Right atrium auricular region (tissue), 2 donors: ENCODE measurements at regions not wholly inside any gene's neighbourhood (a gene's known extent, or its start where the extent isn't known, plus 50 kb on each side); places are given as distances from the start of the nearest gene placed in this dataset.

Experiments
- DNase-seq: peaks from one replicate; pipeline ENCODE4 v3.0.0-alpha.2; 2019; ENCODE audit warnings: low spot score
- H3K27ac ChIP-seq, 2 donors: fragments of 200-600 bp; sonication (generic); 1 replicate in 1 of 2; 2 replicates in 1 of 2; pipeline ENCODE4 v1.5.1; 2016 to 2019
- H3K27me3 ChIP-seq, 2 donors: fragments of 200-600 bp; sonication (generic); one replicate each; pipeline versions ENCODE4 v1.5.1 to v1.6.0; 2017 to 2019
- H3K36me3 ChIP-seq: fragments of 200-600 bp; sonication (generic); one replicate; pipeline ENCODE4 v1.5.1; 2016
- H3K4me1 ChIP-seq, 2 donors: fragments of 200-600 bp; sonication (generic); one replicate each; pipeline versions ENCODE4 v1.5.1 to v1.6.0; 2017 to 2019
- H3K4me3 ChIP-seq, 2 donors: fragments of 200-600 bp; sonication (generic); 1 replicate in 1 of 2; 2 replicates in 1 of 2; pipeline ENCODE4 v1.5.1; 2017 to 2019; ENCODE audit warnings: mild to moderate bottlenecking in 1 of 2, moderate library complexity in 1 of 2
- H3K9me3 ChIP-seq, 2 donors: fragments of 200-600 bp; sonication (generic); one replicate each; pipeline ENCODE4 v1.5.1; 2019
- CTCF ChIP-seq, 2 donors: fragments of 200-600 bp; sonication (generic); IDR thresholded peaks; one replicate each; pipeline ENCODE4 v1.5.1; 2019; ENCODE audit warnings: antibody characterized with exemption in 2 of 2

- Histone ChIP-seq H3K4me3 (no peak overlapping the region), H3K36me3 (no peaks in the 10 kb centered on the region), H3K4me1 (no peaks in the 10 kb centered on the region), H3K9me3 (no peaks in the 10 kb centered on the region), H3K27me3 (no peaks in the 10 kb centered on the region), H3K27ac (no peak overlapping the region)
- peak; percentile 11 for DNase-seq
- no peak for TF ChIP-seq CTCF (IDR thresholded peaks at IDR 0.05)
Observed at GRCh38 chr2:607709-608108, 69.5 kb downstream of the TMEM18 start.

DNA sequence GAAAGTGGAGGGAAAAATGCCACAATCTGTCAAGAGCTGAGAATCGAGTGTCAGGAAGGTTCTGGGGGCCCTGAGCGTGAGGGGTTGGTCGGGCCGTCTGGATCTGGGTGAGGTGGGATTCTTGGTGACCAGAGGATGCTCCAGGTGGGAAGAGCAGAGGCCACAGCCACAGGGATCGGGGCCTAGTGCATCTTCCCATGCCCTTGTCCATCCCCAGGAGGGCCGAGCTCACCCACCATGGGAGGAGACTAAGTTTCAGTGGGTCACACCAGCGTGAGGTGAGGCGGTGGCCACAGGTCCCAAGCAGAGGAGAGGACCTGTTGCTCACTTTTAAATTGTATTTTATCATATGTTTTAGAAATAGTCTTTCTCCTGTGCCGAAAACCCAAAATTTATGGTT, 70.0 kb downstream of the TMEM18 start:
- Histone ChIP-seq H3K9me3 (no peaks in the 10 kb centered on the region), H3K36me3 (no peaks in the 10 kb centered on the region), H3K27ac (no peak overlapping the region), H3K4me3 (no peak overlapping the region), H3K4me1 (no peaks in the 10 kb centered on the region), H3K27me3 (no peaks in the 10 kb centered on the region)
- peak; percentile 52 for DNase-seq
- no peak for TF ChIP-seq CTCF (IDR thresholded peaks at IDR 0.05)

DNA sequence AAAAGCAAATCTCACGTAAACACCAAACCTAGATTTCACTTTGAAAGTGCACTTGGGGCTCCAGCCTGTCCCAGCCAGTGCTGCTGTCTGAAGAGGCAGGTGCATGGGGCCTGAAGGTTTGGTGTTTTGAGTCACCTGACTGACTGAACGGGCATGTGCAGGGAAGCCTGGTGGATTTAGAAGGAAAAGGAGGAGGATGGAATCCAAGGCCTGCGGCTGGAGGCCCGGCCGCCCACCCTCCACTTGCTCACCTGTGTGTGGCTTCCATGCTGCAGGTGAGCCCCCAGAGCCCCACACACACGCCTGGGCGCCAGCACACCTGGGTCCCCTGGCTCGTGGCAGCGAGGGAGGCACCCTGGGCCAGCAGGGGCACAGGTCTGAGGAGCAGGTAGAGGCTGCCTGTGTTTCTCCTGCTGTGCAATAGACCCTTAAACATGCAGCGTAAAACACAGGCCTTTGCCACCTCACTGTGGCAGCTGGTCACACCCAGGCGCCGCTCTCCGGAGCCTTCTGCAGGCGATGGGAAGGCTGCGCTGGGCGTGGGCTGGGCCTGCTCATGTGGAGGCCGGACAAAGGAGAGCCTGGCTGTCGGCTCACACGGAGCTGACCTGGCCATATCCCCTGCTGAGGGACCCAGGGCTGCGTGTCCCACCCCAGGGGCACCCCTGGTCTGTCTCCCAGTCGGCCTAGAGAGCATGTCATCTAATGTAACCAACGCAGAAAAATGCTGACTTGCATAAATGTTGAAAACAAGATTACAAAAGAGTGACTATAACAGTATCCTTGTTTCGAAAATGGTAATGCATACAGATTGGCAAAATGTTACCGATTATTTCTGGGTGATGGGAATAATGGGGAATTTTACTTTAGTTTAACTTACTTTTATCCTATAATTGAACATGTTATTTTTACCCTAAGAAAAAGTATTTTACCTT, 71.3 kb downstream of the TMEM18 start:
- TF ChIP-seq CTCF (IDR thresholded peaks at IDR 0.05): no peak
- H3K27ac ChIP-seq: no peak overlapping the region
- no peaks in the 10 kb centered on the region for H3K36me3 ChIP-seq
- peak; percentile 40 for DNase-seq
- no peaks in the 10 kb centered on the region for H3K27me3 ChIP-seq
- no peaks in the 10 kb centered on the region for H3K9me3 ChIP-seq
- H3K4me3 ChIP-seq: no peak overlapping the region
- H3K4me1 ChIP-seq: no peaks in the 10 kb centered on the region

- TF ChIP-seq CTCF (IDR thresholded peaks at IDR 0.05): no peak
- H3K27ac ChIP-seq: no peak overlapping the region
- peak; percentile 2 for DNase-seq
- H3K4me1 ChIP-seq: no peaks in the 10 kb centered on the region
- no peaks in the 10 kb centered on the region for H3K27me3 ChIP-seq
- no peaks in the 10 kb centered on the region for H3K9me3 ChIP-seq
- H3K36me3 ChIP-seq: no peaks in the 10 kb centered on the region
- no peak overlapping the region for H3K4me3 ChIP-seq
Observed at GRCh38 chr2:604854-605524, 72.2 kb downstream of the TMEM18 start.

- no peaks in the 10 kb centered on the region for H3K27me3 ChIP-seq
- H3K4me1 ChIP-seq: no peaks in the 10 kb centered on the region
- no peak overlapping the region for H3K27ac ChIP-seq
- no peak for TF ChIP-seq CTCF (IDR thresholded peaks at IDR 0.05)
- H3K4me3 ChIP-seq: no peak overlapping the region
- H3K36me3 ChIP-seq: no peaks in the 10 kb centered on the region
- no peaks in the 10 kb centered on the region for H3K9me3 ChIP-seq
- no peak for DNase-seq
Observed at GRCh38 chr2:604385-604784, 72.8 kb downstream of the TMEM18 start.
